ENCODE measurements at regions not wholly inside any gene's neighbourhood (a gene's known extent, or its start where the extent isn't known, plus 50 kb on each side); places are given as distances from the start of the nearest gene placed in this dataset.

- Histone ChIP-seq H3K36me3 (ENCODE audit: low read depth) (no peaks in the 10 kb centered on the region), H3K9me3 (ENCODE audit: severe bottlenecking) (no peaks in the 10 kb centered on the region), H3K27me3 (ENCODE audit: insufficient read depth, poor library complexity, severe bottlenecking) (peaks cover 16% of the 10 kb centered on the region), H3K4me3 (ENCODE audit: severe bottlenecking) (no peak overlapping the region), H3K4me1 (ENCODE audit: insufficient read depth, poor library complexity, severe bottlenecking) (no peaks in the 10 kb centered on the region), H3K27ac (ENCODE audit: poor library complexity, severe bottlenecking) (no peak overlapping the region)
- no peak for ATAC-seq (ENCODE audit: low read depth)
- no peak for TF ChIP-seq CTCF (IDR thresholded peaks at IDR 0.05; ENCODE audit: poor library complexity, severe bottlenecking)
- no peak for DNase-seq (ENCODE audit: low spot score)
These were observed 779.5 kb upstream of the MDGA2 start for GRCh38 chr14:48454887-48455286.

- Histone ChIP-seq H3K4me1 (ENCODE audit: insufficient read depth, poor library complexity, severe bottlenecking) (no peaks in the 10 kb centered on the region), H3K9me3 (ENCODE audit: severe bottlenecking) (no peaks in the 10 kb centered on the region), H3K27me3 (ENCODE audit: insufficient read depth, poor library complexity, severe bottlenecking) (peaks cover 16% of the 10 kb centered on the region), H3K27ac (ENCODE audit: poor library complexity, severe bottlenecking) (no peak overlapping the region), H3K36me3 (ENCODE audit: low read depth) (no peaks in the 10 kb centered on the region), H3K4me3 (ENCODE audit: severe bottlenecking) (no peak overlapping the region)
- ATAC-seq (ENCODE audit: low read depth) (no peak), DNase-seq (ENCODE audit: low spot score) (no peak)
- TF ChIP-seq CTCF (IDR thresholded peaks at IDR 0.05; ENCODE audit: poor library complexity, severe bottlenecking): no peak
These were observed 777.1 kb upstream of the MDGA2 start for GRCh38 chr14:48452437-48452995.

- peaks cover 4% of the 10 kb centered on the region for H3K9me3 ChIP-seq (ENCODE audit: severe bottlenecking)
- H3K4me3 ChIP-seq (ENCODE audit: severe bottlenecking): no peak overlapping the region
- TF ChIP-seq CTCF (IDR thresholded peaks at IDR 0.05; ENCODE audit: poor library complexity, severe bottlenecking): no peak
- DNase-seq (ENCODE audit: low spot score) (no peak), ATAC-seq (ENCODE audit: low read depth) (no peak)
- peaks cover 18% of the 10 kb centered on the region for H3K27me3 ChIP-seq (ENCODE audit: insufficient read depth, poor library complexity, severe bottlenecking)
- H3K36me3 ChIP-seq (ENCODE audit: low read depth): no peaks in the 10 kb centered on the region
- no peak overlapping the region for H3K27ac ChIP-seq (ENCODE audit: poor library complexity, severe bottlenecking)
- no peaks in the 10 kb centered on the region for H3K4me1 ChIP-seq (ENCODE audit: insufficient read depth, poor library complexity, severe bottlenecking)
These were observed 759.8 kb upstream of the MDGA2 start for GRCh38 chr14:48435221-48435620.

GRCh38 chr14:48430805-48431204 is 755.4 kb upstream of the MDGA2 start:
- Histone ChIP-seq H3K4me3 (ENCODE audit: severe bottlenecking) (no peak overlapping the region), H3K9me3 (ENCODE audit: severe bottlenecking) (peaks cover 4% of the 10 kb centered on the region), H3K4me1 (ENCODE audit: insufficient read depth, poor library complexity, severe bottlenecking) (no peaks in the 10 kb centered on the region), H3K27me3 (ENCODE audit: insufficient read depth, poor library complexity, severe bottlenecking) (peaks cover 12% of the 10 kb centered on the region), H3K27ac (ENCODE audit: poor library complexity, severe bottlenecking) (no peak overlapping the region), H3K36me3 (ENCODE audit: low read depth) (no peaks in the 10 kb centered on the region)
- DNase-seq (ENCODE audit: low spot score) (no peak), ATAC-seq (ENCODE audit: low read depth) (peak; percentile 38; the same call in 1 of the 3 replicates)
- TF ChIP-seq CTCF (IDR thresholded peaks at IDR 0.05; ENCODE audit: poor library complexity, severe bottlenecking): no peak

GRCh38 chr14:48429512-48429911 is 754.1 kb upstream of the MDGA2 start:
- Histone ChIP-seq H3K4me1 (ENCODE audit: insufficient read depth, poor library complexity, severe bottlenecking) (no peaks in the 10 kb centered on the region), H3K9me3 (ENCODE audit: severe bottlenecking) (peaks cover 2% of the 10 kb centered on the region), H3K4me3 (ENCODE audit: severe bottlenecking) (no peak overlapping the region), H3K27me3 (ENCODE audit: insufficient read depth, poor library complexity, severe bottlenecking) (peaks cover 18% of the 10 kb centered on the region), H3K36me3 (ENCODE audit: low read depth) (no peaks in the 10 kb centered on the region), H3K27ac (ENCODE audit: poor library complexity, severe bottlenecking) (no peak overlapping the region)
- no peak for DNase-seq (ENCODE audit: low spot score)
- no peak for TF ChIP-seq CTCF (IDR thresholded peaks at IDR 0.05; ENCODE audit: poor library complexity, severe bottlenecking)
- 0 out of 3 replicates have a peak, but pooled peaks have one; percentile 25 for ATAC-seq (ENCODE audit: low read depth)

Data from RWPE2 (cell line).